WTC11 (cell line): ENCODE measurements at regions not wholly inside any gene's neighbourhood (a gene's known extent, or its start where the extent isn't known, plus 50 kb on each side); places are given as distances from the start of the nearest gene placed in this dataset.

Experiments
- PRRX2 ChIP-seq: fragments of 250-450 bp; sonication (Bioruptor Pico); IDR thresholded peaks from 2 replicates; pipeline ENCODE4 v1.8.0; 2021; ENCODE audit warnings: mild to moderate bottlenecking
- SOX15 ChIP-seq: fragments of 250-450 bp; sonication (Bioruptor Pico); IDR thresholded peaks from 2 replicates; pipeline ENCODE4 v1.9.0; 2021; ENCODE audit warnings: mild to moderate bottlenecking
- TF ChIP-seq, protein P1 (sequence below): fragments of 200-600 bp; IDR thresholded peaks from 2 replicates; pipeline ENCODE4 v1.8.0; 2022; ENCODE audit warnings: antibody characterized with exemption
- TF ChIP-seq, protein P2 (sequence below): sonication (generic); formaldehyde crosslinking; IDR thresholded peaks from 2 replicates; pipeline ENCODE4 v1.8.0; 2022; ENCODE audit warnings: mild to moderate bottlenecking, missing genetic modification reagents
- TF ChIP-seq, protein P3 (sequence below): sonication (generic); formaldehyde crosslinking; IDR thresholded peaks from 2 replicates; pipeline ENCODE4 v1.8.1; 2023; ENCODE audit warnings: mild to moderate bottlenecking, missing genetic modification reagents, moderate library complexity

DNA sequence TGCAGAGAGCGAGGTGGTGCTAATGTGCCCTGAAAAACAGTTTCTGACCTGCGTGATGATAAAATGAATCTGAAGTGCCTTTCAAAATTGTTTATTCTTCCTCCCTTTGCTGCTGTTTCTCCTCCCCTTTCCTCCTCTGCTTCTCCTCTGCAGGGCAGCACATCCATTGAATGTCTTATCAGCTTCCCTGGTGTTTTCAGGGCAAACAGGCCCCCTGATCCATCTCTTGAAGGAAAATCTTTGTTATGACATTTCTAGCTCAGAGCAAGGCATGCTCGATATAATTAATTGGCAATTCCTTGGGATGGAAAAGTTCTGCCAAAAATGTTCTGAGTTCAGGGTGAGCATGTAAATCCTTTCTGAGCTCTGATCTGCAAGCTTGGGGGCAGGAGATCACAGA is 364.2 kb upstream of the ZNF32 start:
- TF ChIP-seq PRRX2: no peak
- TF ChIP-seq, protein P1, sequence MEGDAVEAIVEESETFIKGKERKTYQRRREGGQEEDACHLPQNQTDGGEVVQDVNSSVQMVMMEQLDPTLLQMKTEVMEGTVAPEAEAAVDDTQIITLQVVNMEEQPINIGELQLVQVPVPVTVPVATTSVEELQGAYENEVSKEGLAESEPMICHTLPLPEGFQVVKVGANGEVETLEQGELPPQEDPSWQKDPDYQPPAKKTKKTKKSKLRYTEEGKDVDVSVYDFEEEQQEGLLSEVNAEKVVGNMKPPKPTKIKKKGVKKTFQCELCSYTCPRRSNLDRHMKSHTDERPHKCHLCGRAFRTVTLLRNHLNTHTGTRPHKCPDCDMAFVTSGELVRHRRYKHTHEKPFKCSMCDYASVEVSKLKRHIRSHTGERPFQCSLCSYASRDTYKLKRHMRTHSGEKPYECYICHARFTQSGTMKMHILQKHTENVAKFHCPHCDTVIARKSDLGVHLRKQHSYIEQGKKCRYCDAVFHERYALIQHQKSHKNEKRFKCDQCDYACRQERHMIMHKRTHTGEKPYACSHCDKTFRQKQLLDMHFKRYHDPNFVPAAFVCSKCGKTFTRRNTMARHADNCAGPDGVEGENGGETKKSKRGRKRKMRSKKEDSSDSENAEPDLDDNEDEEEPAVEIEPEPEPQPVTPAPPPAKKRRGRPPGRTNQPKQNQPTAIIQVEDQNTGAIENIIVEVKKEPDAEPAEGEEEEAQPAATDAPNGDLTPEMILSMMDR: no peak
- TF ChIP-seq, protein P2, sequence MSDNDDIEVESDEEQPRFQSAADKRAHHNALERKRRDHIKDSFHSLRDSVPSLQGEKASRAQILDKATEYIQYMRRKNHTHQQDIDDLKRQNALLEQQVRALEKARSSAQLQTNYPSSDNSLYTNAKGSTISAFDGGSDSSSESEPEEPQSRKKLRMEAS: no peak
- TF ChIP-seq, protein P3, sequence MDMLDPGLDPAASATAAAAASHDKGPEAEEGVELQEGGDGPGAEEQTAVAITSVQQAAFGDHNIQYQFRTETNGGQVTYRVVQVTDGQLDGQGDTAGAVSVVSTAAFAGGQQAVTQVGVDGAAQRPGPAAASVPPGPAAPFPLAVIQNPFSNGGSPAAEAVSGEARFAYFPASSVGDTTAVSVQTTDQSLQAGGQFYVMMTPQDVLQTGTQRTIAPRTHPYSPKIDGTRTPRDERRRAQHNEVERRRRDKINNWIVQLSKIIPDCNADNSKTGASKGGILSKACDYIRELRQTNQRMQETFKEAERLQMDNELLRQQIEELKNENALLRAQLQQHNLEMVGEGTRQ: no peak
- no peak for TF ChIP-seq SOX15 (CRISPR knock-in tag)
